Mesenchymal stem cell (in vitro differentiated cells and primary cell): ENCODE measurements at regions not wholly inside any gene's neighbourhood (a gene's known extent, or its start where the extent isn't known, plus 50 kb on each side); places are given as distances from the start of the nearest gene placed in this dataset.
"Not testable (repeated sequence)": the region's sequence is repeated elsewhere in the genome, so short reads cannot be mapped to it uniquely, and the experiment has no call there.

Experiments used
- DNase-seq: peaks from one replicate; pipeline ENCODE4 v3.0.0-alpha.2; 2013
- H2AFZ ChIP-seq: one replicate; pipeline ENCODE4 v1.6.1; 2013; ENCODE audit warnings: low read depth, mild to moderate bottlenecking, control low read depth, inconsistent platforms, low read length, moderate library complexity
- H2AK5ac ChIP-seq: 2 replicates; pipeline ENCODE4 v1.6.1; 2013; ENCODE audit warnings: low read length, moderate library complexity, mild to moderate bottlenecking, inconsistent platforms; ENCODE audit not compliant: severe bottlenecking
- H2BK120ac ChIP-seq: one replicate; pipeline ENCODE4 v1.6.1; 2013; ENCODE audit warnings: low read depth, mild to moderate bottlenecking, inconsistent platforms, low read length, moderate library complexity
- H2BK12ac ChIP-seq, 2 experiments: one replicate each; pipeline ENCODE4 v1.6.1; 2013; ENCODE audit warnings: inconsistent platforms in 2 of 2, low read length in 2 of 2, mild to moderate bottlenecking in 2 of 2, moderate library complexity in 2 of 2, control low read depth in 1 of 2
- H2BK15ac ChIP-seq: one replicate; pipeline ENCODE4 v1.6.1; 2013; ENCODE audit warnings: mild to moderate bottlenecking, low read depth, inconsistent platforms; ENCODE audit not compliant: poor library complexity, severe bottlenecking
- H2BK5ac ChIP-seq: 2 replicates; pipeline ENCODE4 v1.6.1; 2013; ENCODE audit warnings: low read depth, mild to moderate bottlenecking, low read length, control low read depth, inconsistent platforms; ENCODE audit not compliant: poor library complexity, severe bottlenecking
- H3K14ac ChIP-seq, 2 experiments: one replicate each; pipeline ENCODE4 v1.6.1; 2013; ENCODE audit warnings: inconsistent platforms in 2 of 2, low read length in 2 of 2, control low read depth in 1 of 2, mild to moderate bottlenecking in 1 of 2, moderate library complexity in 1 of 2
- H3K18ac ChIP-seq, 2 experiments: one replicate each; pipeline ENCODE4 v1.6.1; 2013; ENCODE audit warnings: inconsistent platforms in 2 of 2, low read length in 2 of 2, control low read depth in 1 of 2, low read depth in 1 of 2, mild to moderate bottlenecking in 1 of 2
- H3K23ac ChIP-seq, 2 experiments: one replicate each; pipeline ENCODE4 v1.6.1; 2013; ENCODE audit warnings: inconsistent platforms in 2 of 2, low read length in 2 of 2, mild to moderate bottlenecking in 2 of 2, moderate library complexity in 2 of 2, control low read depth in 1 of 2
- H3K27ac ChIP-seq: 2 replicates; pipeline ENCODE4 v1.5.1; 2013; ENCODE audit warnings: mild to moderate bottlenecking, moderate library complexity, low read length, control low read depth, inconsistent platforms; ENCODE audit not compliant: poor library complexity, severe bottlenecking
- H3K27me3 ChIP-seq, 2 experiments: 2 replicates each; pipeline versions ENCODE4 v1.6.1 to v1.7.0; 2013; ENCODE audit warnings: low read length in 2 of 2, mild to moderate bottlenecking in 2 of 2, moderate library complexity in 2 of 2, control low read depth in 1 of 2, inconsistent platforms in 1 of 2; ENCODE audit not compliant: control insufficient read depth in 1 of 2, insufficient read depth in 1 of 2
- H3K36me3 ChIP-seq, 2 experiments: 2 replicates each; pipeline versions ENCODE4 v1.6.1 to v1.7.0; 2013; ENCODE audit warnings: low read length in 2 of 2, control low read depth in 1 of 2, inconsistent platforms in 1 of 2, low read depth in 1 of 2, mild to moderate bottlenecking in 1 of 2; ENCODE audit not compliant: insufficient read depth in 2 of 2, control insufficient read depth in 1 of 2
- H3K4ac ChIP-seq, 2 experiments: one replicate each; pipeline ENCODE4 v1.6.1; 2013; ENCODE audit warnings: inconsistent platforms in 2 of 2, low read length in 2 of 2, mild to moderate bottlenecking in 2 of 2, moderate library complexity in 2 of 2, control low read depth in 1 of 2, low read depth in 1 of 2
- H3K4me1 ChIP-seq: 2 replicates; pipeline ENCODE4 v1.6.1; 2013; ENCODE audit warnings: low read depth, low read length, control low read depth; ENCODE audit not compliant: control insufficient read depth, insufficient read depth
- H3K4me2 ChIP-seq: 2 replicates; pipeline ENCODE4 v1.6.1; 2013; ENCODE audit warnings: low read length, mild to moderate bottlenecking, inconsistent platforms; ENCODE audit not compliant: poor library complexity, severe bottlenecking
- H3K4me3 ChIP-seq, 2 experiments: 2 replicates each; pipeline versions ENCODE4 v1.5.1 to v1.7.0; 2013; ENCODE audit warnings: low read length in 2 of 2, mild to moderate bottlenecking in 2 of 2, control low read depth in 1 of 2, low read depth in 1 of 2; ENCODE audit not compliant: insufficient read depth in 1 of 2
- H3K79me1 ChIP-seq: replicated peaks from 2 replicates; pipeline ENCODE4 v1.6.1; 2013; ENCODE audit warnings: mild to moderate bottlenecking, control low read depth, low read length, inconsistent platforms; ENCODE audit not compliant: poor library complexity, severe bottlenecking
- H3K9ac ChIP-seq: 2 replicates; pipeline ENCODE4 v1.7.0; 2013; ENCODE audit warnings: mild to moderate bottlenecking, low read length, moderate library complexity
- H3K9me3 ChIP-seq: 2 replicates; pipeline ENCODE4 v1.7.0; 2013; ENCODE audit warnings: mild to moderate bottlenecking, low read length; ENCODE audit not compliant: control insufficient read depth
- H4K8ac ChIP-seq: one replicate; pipeline ENCODE4 v1.6.1; 2013; ENCODE audit warnings: inconsistent platforms, mild to moderate bottlenecking, low read length, moderate library complexity
- H4K91ac ChIP-seq: one replicate; pipeline ENCODE4 v1.6.1; 2013; ENCODE audit warnings: mild to moderate bottlenecking, low read length, inconsistent platforms
- WGBS: methylation state at CpG from one replicate; pipeline ENCODE4 v1.1.7; 2013; ENCODE audit warnings: mixed read lengths; 5-methylcytosine and 5-hydroxymethylcytosine counted together

DNA sequence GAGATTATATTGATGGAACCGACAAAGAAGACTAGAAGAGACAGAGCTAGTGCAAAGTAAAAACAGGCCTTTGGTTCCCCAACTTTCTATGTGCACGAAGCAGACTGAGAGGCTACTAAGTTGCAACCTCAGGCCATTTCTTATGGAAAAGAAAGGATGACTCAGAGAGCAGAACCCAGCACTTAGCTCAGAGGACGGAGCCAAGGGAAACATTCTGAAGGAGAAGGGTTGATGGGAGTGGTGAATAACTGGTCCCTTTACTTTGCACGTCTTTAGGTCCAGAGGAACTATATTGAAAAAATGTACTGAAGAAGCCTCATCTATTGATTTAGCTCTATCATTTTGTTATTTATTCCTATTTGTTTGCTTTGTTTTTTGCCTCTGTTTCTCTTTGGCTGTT lies 182.1 kb downstream of the CPE start:
- 74% methylated on average over 3 of the region's 4 CpGs for WGBS
- no peak overlapping the region for H3K9ac ChIP-seq
- no peaks in the 10 kb centered on the region for H3K4me1 ChIP-seq
- H3K18ac ChIP-seq: no peak overlapping the region
- no peak overlapping the region for H2BK12ac ChIP-seq
- no peak overlapping the region for H3K14ac ChIP-seq
- no peak for DNase-seq
- H3K9me3 ChIP-seq: no peaks in the 10 kb centered on the region
- H3K27me3 ChIP-seq: no peaks in the 10 kb centered on the region
- H3K4ac ChIP-seq: no peak overlapping the region
- H3K4me3 ChIP-seq: no peak overlapping the region
- H3K27ac ChIP-seq: no peak overlapping the region
- H4K91ac ChIP-seq: no peak overlapping the region
- H2BK15ac ChIP-seq: no peak overlapping the region
- no peak overlapping the region for H4K8ac ChIP-seq
- no peak overlapping the region for H3K23ac ChIP-seq
- H2AK5ac ChIP-seq: no peak overlapping the region
- H3K79me1 ChIP-seq: no peaks in the 10 kb centered on the region
- no peak overlapping the region for H2BK5ac ChIP-seq
- H3K4me2 ChIP-seq: no peak overlapping the region
- no peak overlapping the region for H2AFZ ChIP-seq
- no peaks in the 10 kb centered on the region for H3K36me3 ChIP-seq
- no peak overlapping the region for H2BK120ac ChIP-seq

DNA sequence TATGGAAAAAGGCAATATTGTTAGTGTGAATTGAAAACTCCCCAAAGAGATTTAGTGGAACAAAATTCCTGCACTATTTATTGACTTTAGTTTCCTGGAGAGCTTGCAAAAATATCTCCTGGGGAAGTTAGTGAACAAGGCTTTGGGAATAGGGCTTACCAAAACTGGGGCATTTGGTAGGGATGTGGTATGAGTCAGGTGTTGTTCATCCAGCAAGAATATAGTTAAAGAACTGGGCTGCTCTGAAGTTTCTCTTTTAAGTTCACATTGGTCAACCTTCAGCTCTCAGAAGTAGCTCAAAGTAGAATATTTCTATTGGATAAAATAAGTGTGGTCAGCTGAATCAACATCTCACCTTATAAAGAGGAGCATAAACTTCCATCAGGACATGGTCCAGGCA lies 185.0 kb downstream of the CPE start:
- Histone ChIP-seq H3K27me3 (peaks cover 0 to 9% of the 10 kb centered on the region in 2 experiments), H4K91ac (no peak overlapping the region)

DNA sequence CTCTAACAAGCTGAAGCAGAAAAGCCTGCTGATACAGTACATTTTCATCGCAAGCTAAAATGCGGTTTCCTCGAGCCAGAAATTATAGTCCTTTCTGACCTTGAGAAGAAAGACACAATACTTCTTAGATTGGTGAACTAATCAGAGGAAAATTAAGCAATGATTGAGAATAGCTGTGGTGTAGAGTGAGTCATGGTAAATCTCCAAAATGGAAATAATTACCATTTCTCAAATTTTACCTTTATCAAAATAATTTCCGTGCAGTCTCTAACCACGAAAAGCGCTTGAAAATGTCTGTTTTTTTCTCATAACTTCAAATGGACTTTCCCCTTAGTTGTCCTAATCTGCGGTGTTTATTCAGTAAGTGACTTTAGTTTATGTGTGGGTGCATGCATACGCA lies 190.2 kb downstream of the CPE start:
- Histone ChIP-seq H4K91ac (no peak overlapping the region), H3K4me3 (no peak overlapping the region), H3K9me3 (no peaks in the 10 kb centered on the region), H3K4me2 (no peak overlapping the region), H3K14ac (no peak overlapping the region), H2AFZ (no peak overlapping the region), H2BK15ac (no peak overlapping the region), H3K23ac (no peak overlapping the region), H2AK5ac (no peak overlapping the region), H3K27me3 (peaks cover 0 to 9% of the 10 kb centered on the region in 2 experiments), H3K9ac (no peak overlapping the region), H3K4ac (no peak overlapping the region), H2BK5ac (no peak overlapping the region), H3K4me1 (no peaks in the 10 kb centered on the region), H4K8ac (no peak overlapping the region), H3K18ac (no peak overlapping the region), H3K79me1 (no peaks in the 10 kb centered on the region), H2BK12ac (no peak overlapping the region), H2BK120ac (no peak overlapping the region), H3K36me3 (no peaks in the 10 kb centered on the region), H3K27ac (no peak overlapping the region)
- WGBS: 97% methylated on average over 5 of the region's 8 CpGs
- no peak for DNase-seq

More for the DNA sequence above, 185.0 kb downstream of the CPE start:
- Histone ChIP-seq H3K14ac (no peak overlapping the region), H3K27ac (no peak overlapping the region), H3K18ac (no peak overlapping the region), H3K36me3 (no peaks in the 10 kb centered on the region), H3K4me3 (no peak overlapping the region), H3K4ac (no peak overlapping the region), H3K9me3 (no peaks in the 10 kb centered on the region), H2BK120ac (no peak overlapping the region), H2BK15ac (no peak overlapping the region), H3K23ac (no peak overlapping the region), H3K9ac (no peak overlapping the region), H3K4me2 (no peak overlapping the region), H2AFZ (no peak overlapping the region), H4K8ac (no peak overlapping the region), H3K4me1 (no peaks in the 10 kb centered on the region), H2BK12ac (no peak overlapping the region), H2BK5ac (no peak overlapping the region), H2AK5ac (no peak overlapping the region), H3K79me1 (no peaks in the 10 kb centered on the region)
- no peak for DNase-seq

DNA sequence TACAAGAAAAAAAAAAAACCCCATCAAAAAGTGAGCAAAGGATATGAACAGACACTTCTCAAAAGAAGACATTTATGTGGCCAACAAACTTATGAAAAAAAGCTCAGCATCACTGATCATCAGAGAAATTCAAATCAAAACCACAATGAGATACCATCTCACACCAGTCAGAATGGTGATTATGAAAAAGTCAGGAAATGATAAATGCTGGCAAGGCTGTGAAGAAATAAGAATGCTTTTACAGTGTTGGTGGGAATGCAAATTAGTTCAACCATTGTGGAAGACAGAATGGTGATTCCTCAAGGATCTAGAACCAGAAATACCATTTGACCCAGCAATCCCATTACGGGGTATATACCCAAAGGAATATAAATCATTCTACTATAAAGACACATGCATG lies 192.7 kb downstream of the CPE start:
- not testable (repeated sequence) for H3K27ac ChIP-seq, H3K4me3 ChIP-seq, H3K4me1 ChIP-seq, H3K4me2 ChIP-seq, H3K23ac ChIP-seq, H4K91ac ChIP-seq, H3K14ac ChIP-seq, H3K9me3 ChIP-seq, H2BK120ac ChIP-seq, H3K27me3 ChIP-seq, H3K9ac ChIP-seq, H3K79me1 ChIP-seq, DNase-seq, H2BK15ac ChIP-seq, H3K4ac ChIP-seq, H2BK5ac ChIP-seq, H2BK12ac ChIP-seq, H3K18ac ChIP-seq, H4K8ac ChIP-seq, H3K36me3 ChIP-seq, H2AFZ ChIP-seq, H2AK5ac ChIP-seq
- WGBS: no CpG with 5 or more reads among the region's 1 CpG
